Liver (tissue), 8 donors: ENCODE measurements at regions not wholly inside any gene's neighbourhood (a gene's known extent, or its start where the extent isn't known, plus 50 kb on each side); places are given as distances from the start of the nearest gene placed in this dataset.

ENCODE experiments used
- DNase-seq: peaks from one replicate; pipeline ENCODE4 v3.0.0-alpha.2; 2017; ENCODE audit warnings: low spot score
- H3K27ac ChIP-seq, 2 donors: one replicate each; pipeline ENCODE4 v1.7.0; 2013; ENCODE audit warnings: inconsistent platforms in 2 of 2, low read length in 2 of 2, control low read depth in 1 of 2, low read depth in 1 of 2, mild to moderate bottlenecking in 1 of 2
- H3K27me3 ChIP-seq, 4 donors: one replicate each; pipeline versions ENCODE4 v1.6.1 to v1.7.0; 2013; ENCODE audit warnings: low read length in 3 of 4, inconsistent platforms in 1 of 4, mild to moderate bottlenecking in 1 of 4, moderate library complexity in 1 of 4; ENCODE audit not compliant: control insufficient read depth in 4 of 4, insufficient read depth in 4 of 4
- H3K36me3 ChIP-seq, 4 donors: one replicate each; pipeline versions ENCODE4 v1.6.1 to v1.7.0; 2013; ENCODE audit warnings: low read length in 3 of 4, mild to moderate bottlenecking in 3 of 4, low read depth in 1 of 4, moderate library complexity in 1 of 4; ENCODE audit not compliant: control insufficient read depth in 4 of 4, insufficient read depth in 3 of 4
- H3K4me1 ChIP-seq, 4 donors: one replicate each; pipeline versions ENCODE4 v1.6.1 to v1.7.0; 2013; ENCODE audit warnings: low read length in 3 of 4, mild to moderate bottlenecking in 3 of 4, moderate library complexity in 1 of 4; ENCODE audit not compliant: control insufficient read depth in 4 of 4, insufficient read depth in 4 of 4
- H3K4me3 ChIP-seq, 3 donors: one replicate each; pipeline versions ENCODE4 v1.6.1 to v1.7.0; 2013; ENCODE audit warnings: low read length in 3 of 3, control low read depth in 1 of 3, low read depth in 1 of 3, mild to moderate bottlenecking in 1 of 3
- H3K9ac ChIP-seq, 2 donors: one replicate each; pipeline ENCODE4 v1.7.0; 2013; ENCODE audit warnings: low read length in 2 of 2, mild to moderate bottlenecking in 2 of 2, moderate library complexity in 2 of 2, control low read depth in 1 of 2, low read depth in 1 of 2
- H3K9me3 ChIP-seq, 4 donors: one replicate each; pipeline versions ENCODE4 v1.6.1 to v1.7.0; 2013; ENCODE audit warnings: low read length in 3 of 4; ENCODE audit not compliant: control insufficient read depth in 4 of 4
- ATF3 ChIP-seq: IDR thresholded peaks from 2 replicates; pipeline ENCODE4 v1.6.1; 2016; ENCODE audit warnings: antibody characterized with exemption
- EGR1 ChIP-seq, 2 donors: IDR thresholded peaks; 2 replicates each; pipeline ENCODE4 v1.6.1; 2016 to 2018; ENCODE audit warnings: antibody characterized with exemption in 2 of 2, low read depth in 2 of 2
- FOXA1 ChIP-seq: IDR thresholded peaks from 2 replicates; pipeline ENCODE4 v1.6.1; 2016; ENCODE audit warnings: antibody characterized with exemption
- FOXA2 ChIP-seq: IDR thresholded peaks from 2 replicates; pipeline ENCODE4 v1.6.1; 2016; ENCODE audit warnings: antibody characterized with exemption
- GABPA ChIP-seq, 2 donors: IDR thresholded peaks in 1 of 2; conservative IDR thresholded peaks in 1 of 2; 2 replicates each; pipeline ENCODE4 v1.6.1; 2016; ENCODE audit warnings: antibody characterized with exemption in 2 of 2, mild to moderate bottlenecking in 1 of 2, moderate library complexity in 1 of 2
- HNF4A ChIP-seq, 2 donors: conservative IDR thresholded peaks; 2 replicates each; pipeline ENCODE4 v1.6.1; 2016; ENCODE audit warnings: antibody characterized with exemption in 2 of 2, mild to moderate bottlenecking in 2 of 2
- HNF4G ChIP-seq: IDR thresholded peaks from 2 replicates; pipeline ENCODE4 v1.6.1; 2016; ENCODE audit warnings: antibody characterized with exemption
- MAX ChIP-seq: IDR thresholded peaks from 2 replicates; pipeline ENCODE4 v1.6.1; 2016; ENCODE audit warnings: antibody characterized with exemption
- NR2F2 ChIP-seq: IDR thresholded peaks from 2 replicates; pipeline ENCODE4 v1.6.1; 2016; ENCODE audit warnings: antibody characterized with exemption
- RAD21 ChIP-seq, 2 donors: IDR thresholded peaks; 2 replicates each; pipeline ENCODE4 v1.6.1; 2016; ENCODE audit warnings: antibody characterized with exemption in 2 of 2, mild to moderate bottlenecking in 2 of 2
- RXRA ChIP-seq, 2 donors: IDR thresholded peaks; 2 replicates each; pipeline ENCODE4 v1.6.1; 2017 to 2018; ENCODE audit warnings: antibody characterized with exemption in 2 of 2, mild to moderate bottlenecking in 1 of 2
- SP1 ChIP-seq: IDR thresholded peaks from 2 replicates; pipeline ENCODE4 v1.6.1; 2018; ENCODE audit warnings: antibody characterized with exemption, mild to moderate bottlenecking
- TAF1 ChIP-seq: conservative IDR thresholded peaks from 2 replicates; pipeline ENCODE4 v1.6.1; 2016; ENCODE audit warnings: antibody characterized with exemption, mild to moderate bottlenecking
- YY1 ChIP-seq: IDR thresholded peaks from 2 replicates; pipeline ENCODE4 v1.6.1; 2016; ENCODE audit warnings: antibody characterized with exemption, mild to moderate bottlenecking
- ZBTB33 ChIP-seq: IDR thresholded peaks from 2 replicates; pipeline ENCODE4 v1.6.1; 2016; ENCODE audit warnings: antibody characterized with exemption
- WGBS: extraction: QIAGEN DNeasy Blood & Tissue Kit; methylation state at CpG from one replicate; pipeline ENCODE4 v1.1.7; 2013; 5-methylcytosine and 5-hydroxymethylcytosine counted together
- TF ChIP-seq, protein P1 (sequence below): IDR thresholded peaks from 2 replicates; pipeline ENCODE4 v1.6.1; 2016; ENCODE audit warnings: antibody characterized with exemption, mild to moderate bottlenecking
- TF ChIP-seq, protein P2 (sequence below): fragments of 150-350 bp; IDR thresholded peaks from 2 replicates; pipeline ENCODE4 v1.5.1; 2017; ENCODE audit warnings: improper control_type of control experiment, low read depth, low read length; ENCODE audit not compliant: missing input control
- donor health status: healthy.
- donor health status: healthy.
- donor health status: healthy.
- donor health status: healthy.
- donor health status: healthy.

- no peak for DNase-seq
- no peaks in the 10 kb centered on the region for H3K9me3 ChIP-seq
- WGBS: 84% methylated on average over 4 of the region's 4 CpGs
- no peaks in the 10 kb centered on the region for H3K27me3 ChIP-seq
- H3K9ac ChIP-seq: no peak overlapping the region
- H3K4me1 ChIP-seq: no peaks in the 10 kb centered on the region
- H3K36me3 ChIP-seq: no peaks in the 10 kb centered on the region
- TF ChIP-seq TAF1: no peak
- no peak for TF ChIP-seq NR2F2
- TF ChIP-seq MAX: no peak
- TF ChIP-seq FOXA1: no peak
- TF ChIP-seq GABPA (IDR thresholded peaks at IDR 0.05 in 1 of 2, conservative IDR thresholded peaks at IDR 0.05 in 1 of 2): no peak
- TF ChIP-seq ZBTB33: no peak
- TF ChIP-seq RXRA (IDR thresholded peaks at IDR 0.05): no peak
- no peak for TF ChIP-seq YY1
- no peak for TF ChIP-seq RAD21 (IDR thresholded peaks at IDR 0.05)
- TF ChIP-seq HNF4A (conservative IDR thresholded peaks at IDR 0.05): no peak
- no peak for TF ChIP-seq EGR1 (IDR thresholded peaks at IDR 0.05; ENCODE audit: low read depth in 2 of 2)
- H3K27ac ChIP-seq: no peak overlapping the region
- no peak overlapping the region for H3K4me3 ChIP-seq
These were observed 135.6 kb downstream of the TFCP2L1 start for GRCh38 chr2:121149384-121149783.

GRCh38 chr2:121150126-121150525, 134.9 kb downstream of the TFCP2L1 start:
- Histone ChIP-seq H3K9me3 (no peaks in the 10 kb centered on the region), H3K36me3 (no peaks in the 10 kb centered on the region), H3K27me3 (no peaks in the 10 kb centered on the region), H3K9ac (no peak overlapping the region), H3K4me1 (no peaks in the 10 kb centered on the region), H3K4me3 (no peak overlapping the region), H3K27ac (no peak overlapping the region)
- no peak for DNase-seq
- TF ChIP-seq FOXA2: no peak
- WGBS: 85% methylated on average over 7 of the region's 7 CpGs

GRCh38 chr2:121150713-121151112, 134.3 kb downstream of the TFCP2L1 start:
- Histone ChIP-seq H3K9ac (no peak overlapping the region), H3K4me1 (no peaks in the 10 kb centered on the region), H3K27ac (no peak overlapping the region), H3K27me3 (no peaks in the 10 kb centered on the region), H3K36me3 (no peaks in the 10 kb centered on the region), H3K9me3 (no peaks in the 10 kb centered on the region), H3K4me3 (no peak overlapping the region)
- DNase-seq: no peak
- TF ChIP-seq, protein P1, sequence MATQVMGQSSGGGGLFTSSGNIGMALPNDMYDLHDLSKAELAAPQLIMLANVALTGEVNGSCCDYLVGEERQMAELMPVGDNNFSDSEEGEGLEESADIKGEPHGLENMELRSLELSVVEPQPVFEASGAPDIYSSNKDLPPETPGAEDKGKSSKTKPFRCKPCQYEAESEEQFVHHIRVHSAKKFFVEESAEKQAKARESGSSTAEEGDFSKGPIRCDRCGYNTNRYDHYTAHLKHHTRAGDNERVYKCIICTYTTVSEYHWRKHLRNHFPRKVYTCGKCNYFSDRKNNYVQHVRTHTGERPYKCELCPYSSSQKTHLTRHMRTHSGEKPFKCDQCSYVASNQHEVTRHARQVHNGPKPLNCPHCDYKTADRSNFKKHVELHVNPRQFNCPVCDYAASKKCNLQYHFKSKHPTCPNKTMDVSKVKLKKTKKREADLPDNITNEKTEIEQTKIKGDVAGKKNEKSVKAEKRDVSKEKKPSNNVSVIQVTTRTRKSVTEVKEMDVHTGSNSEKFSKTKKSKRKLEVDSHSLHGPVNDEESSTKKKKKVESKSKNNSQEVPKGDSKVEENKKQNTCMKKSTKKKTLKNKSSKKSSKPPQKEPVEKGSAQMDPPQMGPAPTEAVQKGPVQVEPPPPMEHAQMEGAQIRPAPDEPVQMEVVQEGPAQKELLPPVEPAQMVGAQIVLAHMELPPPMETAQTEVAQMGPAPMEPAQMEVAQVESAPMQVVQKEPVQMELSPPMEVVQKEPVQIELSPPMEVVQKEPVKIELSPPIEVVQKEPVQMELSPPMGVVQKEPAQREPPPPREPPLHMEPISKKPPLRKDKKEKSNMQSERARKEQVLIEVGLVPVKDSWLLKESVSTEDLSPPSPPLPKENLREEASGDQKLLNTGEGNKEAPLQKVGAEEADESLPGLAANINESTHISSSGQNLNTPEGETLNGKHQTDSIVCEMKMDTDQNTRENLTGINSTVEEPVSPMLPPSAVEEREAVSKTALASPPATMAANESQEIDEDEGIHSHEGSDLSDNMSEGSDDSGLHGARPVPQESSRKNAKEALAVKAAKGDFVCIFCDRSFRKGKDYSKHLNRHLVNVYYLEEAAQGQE: no peak
- TF ChIP-seq ATF3 (no peak), HNF4G (no peak), GABPA (IDR thresholded peaks at IDR 0.05 in 1 of 2, conservative IDR thresholded peaks at IDR 0.05 in 1 of 2) (no peak), FOXA2 (no peak), FOXA1 (no peak), RXRA (IDR thresholded peaks at IDR 0.05) (no peak), RAD21 (IDR thresholded peaks at IDR 0.05) (no peak), SP1 (no peak), TAF1 (no peak), HNF4A (conservative IDR thresholded peaks at IDR 0.05) (no peak), YY1 (no peak), ZBTB33 (no peak)
- TF ChIP-seq, protein P2, sequence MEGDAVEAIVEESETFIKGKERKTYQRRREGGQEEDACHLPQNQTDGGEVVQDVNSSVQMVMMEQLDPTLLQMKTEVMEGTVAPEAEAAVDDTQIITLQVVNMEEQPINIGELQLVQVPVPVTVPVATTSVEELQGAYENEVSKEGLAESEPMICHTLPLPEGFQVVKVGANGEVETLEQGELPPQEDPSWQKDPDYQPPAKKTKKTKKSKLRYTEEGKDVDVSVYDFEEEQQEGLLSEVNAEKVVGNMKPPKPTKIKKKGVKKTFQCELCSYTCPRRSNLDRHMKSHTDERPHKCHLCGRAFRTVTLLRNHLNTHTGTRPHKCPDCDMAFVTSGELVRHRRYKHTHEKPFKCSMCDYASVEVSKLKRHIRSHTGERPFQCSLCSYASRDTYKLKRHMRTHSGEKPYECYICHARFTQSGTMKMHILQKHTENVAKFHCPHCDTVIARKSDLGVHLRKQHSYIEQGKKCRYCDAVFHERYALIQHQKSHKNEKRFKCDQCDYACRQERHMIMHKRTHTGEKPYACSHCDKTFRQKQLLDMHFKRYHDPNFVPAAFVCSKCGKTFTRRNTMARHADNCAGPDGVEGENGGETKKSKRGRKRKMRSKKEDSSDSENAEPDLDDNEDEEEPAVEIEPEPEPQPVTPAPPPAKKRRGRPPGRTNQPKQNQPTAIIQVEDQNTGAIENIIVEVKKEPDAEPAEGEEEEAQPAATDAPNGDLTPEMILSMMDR: no peak
- WGBS: 80% methylated on average over 4 of the region's 4 CpGs
